ENCODE measurements at regions not wholly inside any gene's neighbourhood (a gene's known extent, or its start where the extent isn't known, plus 50 kb on each side); places are given as distances from the start of the nearest gene placed in this dataset.

- no peaks in the 10 kb centered on the region for H3K9me3 ChIP-seq
- ATAC-seq, result no peak
- H3K27me3 ChIP-seq (ENCODE audit: insufficient read depth in 3 of 3, low read length in 2 of 3), result no peaks in the 10 kb centered on the region
- H3K27ac ChIP-seq, result no peak overlapping the region
- intact Hi-C loops (cut with DNase I), result no loop called here
- H3K4me3 ChIP-seq, result no peak overlapping the region
- H3K36me3 ChIP-seq (ENCODE audit: insufficient read depth in 1 of 2, low read depth in 1 of 2), result no peaks in the 10 kb centered on the region
- no peak for DNase-seq
- TF ChIP-seq CTCF (IDR thresholded peaks at IDR 0.05), result no peak
- H3K4me1 ChIP-seq, result no peaks in the 10 kb centered on the region
- WGBS, 3 donors, result 85 to 89% (median 88%) methylated on average over 4 of the region's 4 CpGs
Observed at GRCh38 chr9:13718086-13718485, 438.6 kb upstream of the MPDZ start.

GRCh38 chr9:13717322-13718054 is 438.0 kb upstream of the MPDZ start:
- no peak for ATAC-seq
- Histone ChIP-seq H3K4me1 (no peaks in the 10 kb centered on the region), H3K27ac (no peak overlapping the region), H3K4me3 (no peak overlapping the region), H3K9me3 (no peaks in the 10 kb centered on the region), H3K27me3 (ENCODE audit: insufficient read depth in 3 of 3, low read length in 2 of 3) (no peaks in the 10 kb centered on the region), H3K36me3 (ENCODE audit: insufficient read depth in 1 of 2, low read depth in 1 of 2) (no peaks in the 10 kb centered on the region)
- intact Hi-C loops (cut with DNase I), result no loop called here
- no peak for DNase-seq
- WGBS, 3 donors, result 45 to 69% (median 52%) methylated on average over 3 of the region's 3 CpGs
- no peak for TF ChIP-seq CTCF (IDR thresholded peaks at IDR 0.05)

GRCh38 chr9:13716601-13717321 is 437.3 kb upstream of the MPDZ start:
- no peak for ATAC-seq
- Histone ChIP-seq H3K27me3 (ENCODE audit: insufficient read depth in 3 of 3, low read length in 2 of 3) (no peaks in the 10 kb centered on the region), H3K36me3 (ENCODE audit: insufficient read depth in 1 of 2, low read depth in 1 of 2) (no peaks in the 10 kb centered on the region), H3K4me3 (no peak overlapping the region), H3K9me3 (no peaks in the 10 kb centered on the region), H3K4me1 (no peaks in the 10 kb centered on the region), H3K27ac (peak overlapping the region; percentile 0)
- DNase-seq, result no peak
- intact Hi-C loops (cut with DNase I), result no loop called here
- TF ChIP-seq CTCF (IDR thresholded peaks at IDR 0.05), result no peak
- WGBS, 3 donors, result 40 to 52% (median 50%) methylated on average over 6 of the region's 6 CpGs

GRCh38 chr9:13716090-13716489 is 436.6 kb upstream of the MPDZ start:
- ATAC-seq, result no peak
- no peaks in the 10 kb centered on the region for H3K27me3 ChIP-seq (ENCODE audit: insufficient read depth in 3 of 3, low read length in 2 of 3)
- H3K9me3 ChIP-seq, result no peaks in the 10 kb centered on the region
- no peaks in the 10 kb centered on the region for H3K36me3 ChIP-seq (ENCODE audit: insufficient read depth in 1 of 2, low read depth in 1 of 2)
- no peak overlapping the region for H3K4me3 ChIP-seq
- H3K27ac ChIP-seq, result no peak overlapping the region
- no peak for TF ChIP-seq CTCF (IDR thresholded peaks at IDR 0.05)
- intact Hi-C loops (cut with DNase I), result no loop called here
- WGBS, 3 donors, result 72 to 85% (median 78%) methylated on average over 1 of the region's 1 CpG
- no peaks in the 10 kb centered on the region for H3K4me1 ChIP-seq
- no peak for DNase-seq
